H1 (cell line): ENCODE measurements at regions not wholly inside any gene's neighbourhood (a gene's known extent, or its start where the extent isn't known, plus 50 kb on each side); places are given as distances from the start of the nearest gene placed in this dataset.

Experiments used
- CTCF ChIA-PET: fragments of 300-600 bp; sonication (Branson Sonifier 250); formaldehyde crosslinking; loops from one replicate; lab custom pipeline; 2021; ENCODE audit not compliant: partially characterized antibody; lab: Charles Lee
- POLR2A ChIA-PET: fragments of 300-600 bp; sonication (Branson Sonifier 250); formaldehyde crosslinking; loops from one replicate; lab custom pipeline; 2021; ENCODE audit warnings: inconsistent platforms; ENCODE audit not compliant: partially characterized antibody; lab: Charles Lee
- DNase-seq, 2 experiments: peaks; one replicate each; pipeline versions ENCODE4 v3.0.0 to v3.0.0-alpha.2; 2010 to 2022; ENCODE audit warnings: low spot score in 2 of 2, low read depth in 1 of 2, mixed read lengths in 1 of 2
- FAIRE-seq: peaks from 2 replicates; lab custom pipeline; 2011; peaks lifted over from hg19 to GRCh38; lab: Jason Lieb, UNC
- H2AFZ ChIP-seq: 2 replicates; pipeline ENCODE4 v1.8.1; 2012; ENCODE audit warnings: low read length, inconsistent platforms
- H2AK5ac ChIP-seq: 2 replicates; pipeline ENCODE4 v1.6.1; 2013; ENCODE audit warnings: low read depth, low read length
- H2BK120ac ChIP-seq: replicated peaks from 2 replicates; pipeline ENCODE3; 2013; ENCODE audit warnings: low read depth, low read length, inconsistent platforms
- H2BK12ac ChIP-seq: 2 replicates; pipeline ENCODE4 v1.6.1; 2013; ENCODE audit warnings: low read depth, low read length
- H2BK15ac ChIP-seq: 2 replicates; pipeline ENCODE4 v1.6.1; 2013; ENCODE audit warnings: low read length
- H2BK20ac ChIP-seq: 2 replicates; pipeline ENCODE4 v1.6.1; 2013; ENCODE audit warnings: low read length
- H2BK5ac ChIP-seq: 2 replicates; pipeline ENCODE4 v1.6.1; 2013; ENCODE audit warnings: low read depth, low read length
- H3K14ac ChIP-seq: 2 replicates; pipeline ENCODE4 v1.6.1; 2013; ENCODE audit warnings: inconsistent platforms; ENCODE audit not compliant: insufficient read length
- H3K18ac ChIP-seq: 2 replicates; pipeline ENCODE4 v1.6.1; 2013; ENCODE audit warnings: low read length; ENCODE audit errors: extremely low read depth
- H3K23ac ChIP-seq: 2 replicates; pipeline ENCODE4 v1.6.1; 2013; ENCODE audit warnings: inconsistent platforms; ENCODE audit not compliant: insufficient read length
- H3K23me2 ChIP-seq: 2 replicates; pipeline ENCODE4 v1.6.1; 2013; ENCODE audit warnings: low read depth, low read length
- H3K27ac ChIP-seq: 2 replicates; pipeline ENCODE4 v1.6.1; 2011; ENCODE audit warnings: low read depth, low read length, inconsistent platforms
- H3K27me3 ChIP-seq, 4 experiments: replicated peaks in 1 of 4; 1 replicate in 1 of 4; 2 replicates in 3 of 4; pipeline versions ENCODE4 v1.6.1 to v1.8.1; 2011 to 2013; ENCODE audit warnings: low read length in 3 of 4, mild to moderate bottlenecking in 3 of 4, inconsistent platforms in 2 of 4, mixed read lengths in 2 of 4, moderate library complexity in 1 of 4; ENCODE audit not compliant: control insufficient read depth in 3 of 4, insufficient read depth in 3 of 4; ENCODE audit errors: extremely low read depth in 1 of 4
- H3K36me3 ChIP-seq, 4 experiments: 2 replicates each; pipeline versions ENCODE4 v1.6.1 to v1.8.1; 2011 to 2013; ENCODE audit warnings: mild to moderate bottlenecking in 4 of 4, low read length in 3 of 4, moderate library complexity in 2 of 4, control low read depth in 1 of 4, inconsistent platforms in 1 of 4; ENCODE audit not compliant: insufficient read depth in 4 of 4, control insufficient read depth in 2 of 4
- H3K4ac ChIP-seq: replicated peaks from 2 replicates; pipeline ENCODE3; 2013; ENCODE audit warnings: low read length, low read depth, mixed read lengths, inconsistent platforms; ENCODE audit not compliant: insufficient read length
- H3K4me1 ChIP-seq, 4 experiments: replicated peaks in 1 of 4; 1 replicate in 1 of 4; 2 replicates in 3 of 4; pipeline versions ENCODE4 v1.6.1 to v1.8.1; 2011 to 2013; ENCODE audit warnings: low read length in 3 of 4, inconsistent platforms in 2 of 4, mixed read lengths in 1 of 4; ENCODE audit not compliant: insufficient read depth in 4 of 4, control insufficient read depth in 3 of 4
- H3K4me2 ChIP-seq, 2 experiments: 2 replicates each; pipeline versions ENCODE4 v1.6.1 to v1.8.1; 2011 to 2013; ENCODE audit warnings: low read depth in 2 of 2, low read length in 2 of 2, control low read depth in 1 of 2, inconsistent platforms in 1 of 2, mild to moderate bottlenecking in 1 of 2; ENCODE audit not compliant: insufficient read depth in 1 of 2
- H3K4me3 ChIP-seq, 4 experiments: fragments of 200-600, 300-600 bp in 1 of 4; sonication (generic), shearing (Covaris generic), sonication (Bioruptor Twin) in 1 of 4; 2 replicates each; pipeline versions ENCODE4 v1.5.1 to v1.8.1; 2011 to 2016; ENCODE audit warnings: low read length in 4 of 4, low read depth in 3 of 4, control low read depth in 2 of 4, inconsistent platforms in 2 of 4, mild to moderate bottlenecking in 2 of 4, mixed read lengths in 1 of 4, moderate library complexity in 1 of 4; ENCODE audit not compliant: insufficient read depth in 2 of 4; ENCODE audit errors: extremely low read depth in 1 of 4
- H3K56ac ChIP-seq: replicated peaks from 2 replicates; pipeline ENCODE3; 2013; ENCODE audit warnings: low read depth, mild to moderate bottlenecking, mixed read lengths, low read length, inconsistent platforms; ENCODE audit not compliant: insufficient read length
- H3K79me1 ChIP-seq: 2 replicates; pipeline ENCODE4 v1.6.1; 2013; ENCODE audit warnings: low read depth, low read length, control low read depth
- H3K79me2 ChIP-seq, 2 experiments: 2 replicates each; pipeline versions ENCODE4 v1.6.1 to v1.8.1; 2012 to 2013; ENCODE audit warnings: low read length in 2 of 2, mild to moderate bottlenecking in 2 of 2, inconsistent platforms in 1 of 2; ENCODE audit not compliant: insufficient read depth in 2 of 2, control insufficient read depth in 1 of 2
- H3K9ac ChIP-seq, 4 experiments: replicated peaks in 1 of 4; 1 replicate in 1 of 4; 2 replicates in 3 of 4; pipeline versions ENCODE4 v1.6.1 to v1.8.1; 2011 to 2013; ENCODE audit warnings: low read depth in 3 of 4, low read length in 3 of 4, control low read depth in 2 of 4, mild to moderate bottlenecking in 2 of 4, moderate library complexity in 2 of 4, inconsistent platforms in 1 of 4; ENCODE audit errors: extremely low read depth in 1 of 4
- H3K9me3 ChIP-seq, 2 experiments: 2 replicates each; pipeline versions ENCODE4 v1.6.1 to v1.8.1; 2012 to 2013; ENCODE audit warnings: mild to moderate bottlenecking in 2 of 2, moderate library complexity in 2 of 2, control low read depth in 1 of 2, inconsistent platforms in 1 of 2, low read depth in 1 of 2, low read length in 1 of 2, mixed read lengths in 1 of 2; ENCODE audit not compliant: insufficient read depth in 2 of 2
- H4K20me1 ChIP-seq, 2 experiments: replicated peaks in 1 of 2; 2 replicates each; pipeline versions ENCODE3 to v1.8.1; 2011 to 2013; ENCODE audit warnings: inconsistent platforms in 2 of 2, low read length in 2 of 2, mild to moderate bottlenecking in 1 of 2; ENCODE audit not compliant: insufficient read depth in 2 of 2, control insufficient read depth in 1 of 2
- H4K5ac ChIP-seq: 2 replicates; pipeline ENCODE4 v1.6.1; 2013; ENCODE audit warnings: low read length, low read depth, mixed read lengths, inconsistent platforms; ENCODE audit not compliant: insufficient read length
- H4K8ac ChIP-seq: 2 replicates; pipeline ENCODE4 v1.8.0; 2013; ENCODE audit warnings: mild to moderate bottlenecking, moderate library complexity, low read length, inconsistent platforms; ENCODE audit not compliant: insufficient read depth; ENCODE audit errors: extremely low read depth
- H4K91ac ChIP-seq: replicated peaks from 2 replicates; pipeline ENCODE3; 2013; ENCODE audit warnings: low read length, mixed read lengths, inconsistent platforms; ENCODE audit not compliant: insufficient read length
- PHF8 ChIP-seq: fragments of 200-600 bp; sonication (generic); conservative IDR thresholded peaks from 2 replicates; pipeline ENCODE4 v1.7.1; 2012; ENCODE audit warnings: low read depth, mild to moderate bottlenecking, inconsistent platforms, low read length, moderate library complexity
- RNF2 ChIP-seq: fragments of 200-900, 300-1000 bp; sonication (generic); IDR thresholded peaks from 2 replicates; pipeline ENCODE4 v1.7.1; 2016; ENCODE audit warnings: borderline replicate concordance, low read depth, mild to moderate bottlenecking, antibody characterized with exemption, low read length; ENCODE audit not compliant: poor library complexity, severe bottlenecking; ENCODE audit errors: missing control alignments
- WGBS, 2 experiments: shearing (Covaris generic) in 1 of 2; methylation state at CpG; one replicate each; pipeline versions ENCODE4 v1.1.6 to v1.1.7; 2013 to 2015; ENCODE audit warnings: low lambda C conversion rate in 2 of 2, mixed read lengths in 2 of 2, inconsistent platforms in 1 of 2, low coverage in 1 of 2, missing lambda C conversion rate in 1 of 2; ENCODE audit not compliant: insufficient replicate concordance in 2 of 2, insufficient coverage in 1 of 2, insufficient read length in 1 of 2; ENCODE audit errors: extremely low coverage in 1 of 2, missing lambda C conversion rate in 1 of 2; 5-methylcytosine and 5-hydroxymethylcytosine counted together
- TF ChIP-seq, protein P1 (sequence below): IDR thresholded peaks from 2 replicates; pipeline ENCODE4 v1.6.1; 2012; ENCODE audit warnings: inconsistent platforms

- no peaks in the 10 kb centered on the region for H3K36me3 ChIP-seq
Observed at GRCh38 chr4:75144475-75144874, 211.6 kb downstream of the PARM1 start.

More at GRCh38 chr4:75144475-75144874, 211.6 kb downstream of the PARM1 start:
- no peak for DNase-seq
- H3K79me2 ChIP-seq, result no peaks in the 10 kb centered on the region
- H3K4me3 ChIP-seq, result peak overlapping the region in 1 of 4 experiments; percentile 7; a peak in 1 of 8 replicates
- H3K27ac ChIP-seq, result no peak overlapping the region
- H3K4me2 ChIP-seq, result 0 out of 4 replicates have a peak overlapping the region, but pooled peaks of 1 of the 2 experiments have one; percentile 33
- H3K4ac ChIP-seq, result no peak overlapping the region
- H4K8ac ChIP-seq, result no peak overlapping the region
- H2AFZ ChIP-seq, result no peak overlapping the region
- TF ChIP-seq, protein P1, sequence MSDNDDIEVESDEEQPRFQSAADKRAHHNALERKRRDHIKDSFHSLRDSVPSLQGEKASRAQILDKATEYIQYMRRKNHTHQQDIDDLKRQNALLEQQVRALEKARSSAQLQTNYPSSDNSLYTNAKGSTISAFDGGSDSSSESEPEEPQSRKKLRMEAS, result no peak
- TF ChIP-seq RNF2, result no peak
- TF ChIP-seq PHF8, result no peak
- H2AK5ac ChIP-seq, result no peak overlapping the region
- ChIA-PET CTCF (interaction anchor here (1.3 to 1.8 kb wide), 2 partner anchors 16 to 18 kb away, joined by 3 read pairs; no protein-coding TSS in a partner anchor), POLR2A (no interaction called here)
- no peaks in the 10 kb centered on the region; the same call in 1 of the 2 replicates for H3K23me2 ChIP-seq
- no peaks in the 10 kb centered on the region for H4K20me1 ChIP-seq
- no peak overlapping the region for H3K56ac ChIP-seq
- H3K9ac ChIP-seq, result no peak overlapping the region
- H4K91ac ChIP-seq, result no peak overlapping the region
- H2BK20ac ChIP-seq, result no peak overlapping the region; the same call in 1 of the 2 replicates
- H2BK12ac ChIP-seq, result no peak overlapping the region
- no peak overlapping the region for H2BK120ac ChIP-seq
- H4K5ac ChIP-seq, result no peak overlapping the region
- no peak overlapping the region for H3K23ac ChIP-seq
- H3K79me1 ChIP-seq, result no peaks in the 10 kb centered on the region
- no peak overlapping the region for H2BK15ac ChIP-seq
- H3K9me3 ChIP-seq, result no peaks in the 10 kb centered on the region
- FAIRE-seq, result no peak
- 82% methylated on average over 1 of the region's 1 CpG; no CpG with 5 or more reads in 1 of the 2 experiments for WGBS, 2 experiments
- 0 out of 7 replicates have a peak, but pooled peaks cover 0 to 6% (median 0%) of the 10 kb centered on the region in 4 experiments for H3K4me1 ChIP-seq
- H3K18ac ChIP-seq, result no peak overlapping the region
- no peak overlapping the region for H3K14ac ChIP-seq
- no peaks in the 10 kb centered on the region for H3K27me3 ChIP-seq
- no peak overlapping the region for H2BK5ac ChIP-seq
